Body of pancreas (tissue), 4 donors: ENCODE measurements at regions not wholly inside any gene's neighbourhood (a gene's known extent, or its start where the extent isn't known, plus 50 kb on each side); places are given as distances from the start of the nearest gene placed in this dataset.

Experiments
- CTCF ChIP-seq, 7 experiments: fragments of 450-650 bp in 4 of 7; fragments of 200-600 bp in 3 of 7; sonication (generic) in 3 of 7; IDR thresholded peaks; one replicate each; pipeline ENCODE4 v1.5.1; 2016 to 2019; ENCODE audit warnings: antibody characterized with exemption in 7 of 7
- POLR2A ChIP-seq, 3 donors: fragments of 450-650 bp; IDR thresholded peaks; one replicate each; pipeline ENCODE4 v1.6.1; 2016; ENCODE audit warnings: antibody characterized with exemption in 3 of 3, mild to moderate bottlenecking in 2 of 3

GRCh38 chr12:74144396-74144795, 393.2 kb upstream of the ATXN7L3B start:
- no peak for TF ChIP-seq CTCF (IDR thresholded peaks at IDR 0.05)
- no peak for TF ChIP-seq POLR2A (IDR thresholded peaks at IDR 0.05)
